ENCODE measurements at regions not wholly inside any gene's neighbourhood (a gene's known extent, or its start where the extent isn't known, plus 50 kb on each side); places are given as distances from the start of the nearest gene placed in this dataset.
A peak's percentile ranks its signal among the peaks of the same experiment; 100 is the strongest.
"Not testable (repeated sequence)": the region's sequence is repeated elsewhere in the genome, so short reads cannot be mapped to it uniquely, and the experiment has no call there.

DNA sequence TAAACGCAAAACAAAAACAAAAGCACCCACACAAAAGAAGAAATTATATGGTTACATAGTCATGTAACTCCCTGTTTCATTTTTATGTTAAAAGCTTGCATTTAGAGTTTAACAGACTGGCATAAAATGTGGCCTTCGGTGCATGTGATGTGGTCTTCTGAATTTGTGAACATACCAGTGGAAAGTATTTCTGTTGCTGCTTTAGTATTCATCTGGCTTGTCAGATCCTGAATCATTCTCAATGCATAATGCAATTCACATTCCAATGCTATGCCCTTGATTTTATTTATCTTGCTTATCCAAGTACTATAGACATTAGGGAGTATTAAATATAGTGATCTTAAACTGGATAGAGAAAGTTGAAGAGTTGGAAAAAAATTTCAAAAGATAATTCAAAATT is 740.2 kb upstream of the ZNF608 start:
- intact Hi-C loops (cut with DNase I) = no loop called here
- Histone ChIP-seq H3K9me3 (no peaks in the 10 kb centered on the region), H3K27me3 (no peaks in the 10 kb centered on the region), H3K27ac (no peak overlapping the region), H3K4me1 (peaks cover 0 to 21% (median 7%) of the 10 kb centered on the region in 12 donors), H3K36me3 (no peaks in the 10 kb centered on the region), H3K4me3 (no peak overlapping the region)
- WGBS, 4 donors = 95 to 98% (median 97%) methylated on average over 2 of the region's 2 CpGs
- TF ChIP-seq POLR2A (IDR thresholded peaks at IDR 0.05) = no peak
- TF ChIP-seq CTCF (IDR thresholded peaks at IDR 0.05) = no peak
- DNase-seq (no peak), ATAC-seq (no peak)

DNA sequence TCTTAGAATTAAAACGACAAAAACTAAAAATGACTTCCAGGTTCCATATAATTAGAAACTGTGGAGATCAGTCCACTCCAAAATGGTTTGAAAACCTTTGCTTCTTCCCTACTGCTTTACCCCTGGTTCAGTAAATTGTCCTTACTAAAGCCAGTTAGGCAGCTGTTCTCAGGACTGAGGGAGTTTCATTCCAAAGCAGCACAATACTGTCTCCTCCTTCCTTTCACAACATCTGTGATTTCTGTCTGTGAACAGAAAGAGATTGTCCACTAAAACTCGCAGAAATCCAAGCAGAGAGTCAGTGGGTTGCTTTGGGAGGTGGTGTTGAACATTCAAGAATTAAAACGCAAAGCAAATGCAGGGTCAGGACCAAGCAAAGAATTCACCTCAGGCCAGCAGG is 740.8 kb upstream of the ZNF608 start:
- ATAC-seq (no peak), DNase-seq (no peak)
- intact Hi-C loops (cut with DNase I) = no loop called here
- Histone ChIP-seq H3K36me3 (no peaks in the 10 kb centered on the region), H3K27ac (peak overlapping the region in 1 of 12 donors; percentile 4), H3K9me3 (no peaks in the 10 kb centered on the region), H3K27me3 (no peaks in the 10 kb centered on the region), H3K4me1 (peaks cover 0 to 21% (median 7%) of the 10 kb centered on the region in 12 donors), H3K4me3 (no peak overlapping the region)
- 70 to 82% (median 78%) methylated on average over 3 of the region's 3 CpGs for WGBS, 4 donors
- no peak for TF ChIP-seq POLR2A (IDR thresholded peaks at IDR 0.05)
- no peak for TF ChIP-seq CTCF (IDR thresholded peaks at IDR 0.05)

DNA sequence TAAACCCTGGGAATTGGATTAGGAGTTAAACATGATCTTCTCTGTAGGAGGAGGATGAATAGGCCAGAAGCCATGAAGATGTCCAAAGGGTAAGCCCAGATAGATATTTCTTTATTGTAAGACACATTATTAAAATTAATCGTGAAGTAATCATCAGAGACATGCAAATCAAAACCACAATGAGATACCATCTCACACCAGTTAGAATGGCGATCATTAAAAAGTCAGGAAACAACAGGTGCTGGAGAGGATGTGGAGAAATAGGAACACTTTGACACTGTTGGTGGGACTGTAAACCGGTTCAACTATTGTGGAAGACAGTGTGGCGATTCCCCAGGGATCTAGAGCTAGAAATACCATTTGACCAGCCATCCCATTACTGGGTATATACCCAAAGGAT is 741.2 kb upstream of the ZNF608 start:
- intact Hi-C loops (cut with DNase I); H3K9me3 ChIP-seq; DNase-seq; H3K4me3 ChIP-seq; H3K27me3 ChIP-seq; H3K36me3 ChIP-seq; ATAC-seq: not testable (repeated sequence)
- Histone ChIP-seq H3K27ac (peak overlapping the region in 1 of 12 donors; percentile 4), H3K4me1 (peaks cover 0 to 21% (median 7%) of the 10 kb centered on the region in 12 donors)
- WGBS, 4 donors = 91 to 97% (median 93%) methylated on average over 4 of the region's 4 CpGs

GRCh38 chr5:125489146-125489545 is 742.7 kb upstream of the ZNF608 start:
- DNase-seq (no peak), ATAC-seq (no peak)
- Histone ChIP-seq H3K9me3 (peaks cover 0 to 12% (median 0%) of the 10 kb centered on the region in 12 donors), H3K36me3 (no peaks in the 10 kb centered on the region), H3K27me3 (no peaks in the 10 kb centered on the region), H3K4me1 (peaks cover 0 to 19% (median 6%) of the 10 kb centered on the region in 12 donors), H3K4me3 (no peak overlapping the region), H3K27ac (no peak overlapping the region)
- WGBS, 4 donors = 82 to 96% (median 88%) methylated on average over 2 of the region's 2 CpGs
- no peak for TF ChIP-seq CTCF (IDR thresholded peaks at IDR 0.05)
- TF ChIP-seq POLR2A (IDR thresholded peaks at IDR 0.05) = no peak
- intact Hi-C loops (cut with DNase I) = no loop called here

DNA sequence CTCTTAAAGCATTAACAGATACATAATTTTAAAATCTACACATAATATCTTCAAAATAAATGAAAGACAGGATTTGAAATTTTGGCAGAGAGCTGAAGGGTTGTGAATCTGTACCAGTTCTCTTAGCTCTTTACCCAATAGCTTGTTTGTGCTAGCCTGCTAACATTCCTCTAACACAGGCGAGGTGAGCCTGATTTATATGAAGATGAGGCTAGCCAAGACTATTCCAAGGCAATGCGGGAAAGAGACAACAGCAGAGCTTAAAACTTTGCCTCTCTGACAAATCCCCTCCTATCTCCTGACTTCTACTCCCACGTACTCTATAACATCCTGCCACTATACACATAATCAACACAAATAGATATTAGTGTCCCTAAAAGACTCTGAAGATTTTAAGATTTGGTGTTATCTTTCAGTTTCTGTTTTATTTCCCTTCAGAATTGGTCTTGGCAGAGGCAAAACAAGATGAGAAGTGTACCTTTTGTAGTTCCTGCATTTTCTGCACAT is 745.6 kb upstream of the ZNF608 start:
- no peaks in the 10 kb centered on the region for H3K27me3 ChIP-seq
- peaks cover 0 to 12% (median 0%) of the 10 kb centered on the region in 12 donors for H3K9me3 ChIP-seq
- intact Hi-C loops (cut with DNase I) = no loop called here
- DNase-seq (no peak), ATAC-seq (no peak)
- no peaks in the 10 kb centered on the region for H3K36me3 ChIP-seq
- peaks cover 0 to 3% (median 0%) of the 10 kb centered on the region in 12 donors for H3K4me1 ChIP-seq
- H3K27ac ChIP-seq = no peak overlapping the region
- no peak overlapping the region for H3K4me3 ChIP-seq
- WGBS, 4 donors = 54 to 71% (median 65%) methylated on average over 3 of the region's 3 CpGs
- TF ChIP-seq CTCF (IDR thresholded peaks at IDR 0.05) (no peak), POLR2A (IDR thresholded peaks at IDR 0.05) (no peak)
